Activated CD4-positive, alpha-beta T cell treated with anti-CD3 and anti-CD28 coated beads, Interleukin-2, Interleukin-6, amounts not matched to agents 100 ng/mL and 50 ng/mL, durations not matched to agents 16 hours and 8 hours (primary cell): ENCODE measurements at regions not wholly inside any gene's neighbourhood (a gene's known extent, or its start where the extent isn't known, plus 50 kb on each side); places are given as distances from the start of the nearest gene placed in this dataset.
"Not testable (repeated sequence)": the region's sequence is repeated elsewhere in the genome, so short reads cannot be mapped to it uniquely, and the experiment has no call there.

Experiments used
- DNase-seq: peaks from one replicate; pipeline ENCODE4 v3.0.0-alpha.2; 2020

DNA sequence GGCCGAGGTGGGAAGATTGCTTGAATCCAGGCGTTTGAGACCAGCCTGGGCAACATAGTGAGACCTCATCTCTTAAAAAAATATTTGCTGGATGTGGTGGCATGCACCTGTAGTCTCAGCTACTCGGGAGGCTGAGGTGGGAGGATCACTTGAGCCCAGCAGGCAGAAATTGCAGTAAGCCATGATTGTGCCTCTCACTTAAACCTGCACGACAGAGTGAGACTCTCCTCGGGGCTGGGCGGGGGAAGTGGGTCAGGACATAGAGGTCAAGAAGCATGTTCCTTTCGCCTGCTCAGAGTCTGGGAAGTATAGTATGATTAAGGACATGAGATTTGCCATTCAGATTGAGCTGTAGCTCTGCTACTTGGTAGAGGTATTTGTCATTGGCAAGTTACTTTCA lies 52.3 kb downstream of the SEPTIN7 start:
- not testable (repeated sequence) for DNase-seq

DNA sequence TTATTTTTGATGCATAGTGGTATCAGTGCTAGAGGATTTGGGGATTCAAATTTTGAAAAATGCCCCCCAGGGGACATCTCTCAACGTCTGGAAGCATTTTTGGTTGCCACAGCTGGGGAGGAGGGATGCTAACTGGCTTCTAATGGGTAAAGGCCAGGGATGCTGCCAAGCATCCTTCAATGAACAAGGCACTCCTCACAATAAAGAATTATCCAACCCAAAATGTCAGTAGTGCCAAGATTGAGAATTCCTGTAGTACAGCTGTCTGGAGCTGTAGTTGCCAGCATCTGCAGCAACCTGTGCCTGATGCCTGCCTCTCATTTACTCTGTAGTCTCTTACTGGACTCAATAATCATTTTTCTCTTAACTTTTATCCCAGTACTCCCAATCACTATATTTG lies 53.5 kb downstream of the SEPTIN7 start:
- no peak for DNase-seq

DNA sequence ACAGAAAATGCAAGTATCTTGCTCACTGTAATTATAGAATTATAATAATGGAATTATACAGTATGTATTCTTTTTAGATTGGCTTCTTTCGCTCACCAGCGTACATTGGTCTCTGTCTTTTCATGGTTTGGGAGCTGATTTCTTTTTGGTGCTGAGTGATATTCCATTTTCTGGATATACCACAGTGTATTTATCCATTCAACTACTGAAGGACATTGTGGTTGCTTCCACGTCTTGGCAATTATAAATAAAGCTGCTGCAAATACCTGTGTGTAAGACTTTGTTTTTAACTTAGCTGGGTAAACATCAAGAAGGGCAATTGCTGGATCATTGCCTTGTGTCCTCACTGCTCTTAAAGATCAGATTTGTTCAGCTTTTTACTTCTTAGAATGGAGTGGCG lies 55.3 kb downstream of the SEPTIN7 start:
- no peak for DNase-seq

DNA sequence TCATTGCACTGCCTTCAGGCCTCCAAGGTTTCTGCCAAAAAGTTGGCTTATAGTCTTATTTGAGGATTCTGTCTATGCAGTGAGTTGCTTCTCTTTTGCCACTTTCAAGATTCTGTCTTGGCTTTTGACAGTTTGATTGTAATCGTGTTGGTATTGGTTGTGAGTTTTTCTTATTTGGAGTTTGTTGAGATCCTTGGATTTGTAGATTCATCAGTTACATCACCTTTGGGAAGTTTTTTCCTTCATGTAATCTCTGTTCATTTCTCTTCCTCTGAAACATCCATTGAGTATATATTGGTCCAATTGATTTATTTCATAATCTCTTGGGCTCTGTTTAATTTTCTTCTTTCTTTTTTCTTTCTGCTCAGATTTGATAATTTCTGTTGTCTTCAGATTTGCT lies 59.8 kb downstream of the SEPTIN7 start:
- no peak for DNase-seq

DNA sequence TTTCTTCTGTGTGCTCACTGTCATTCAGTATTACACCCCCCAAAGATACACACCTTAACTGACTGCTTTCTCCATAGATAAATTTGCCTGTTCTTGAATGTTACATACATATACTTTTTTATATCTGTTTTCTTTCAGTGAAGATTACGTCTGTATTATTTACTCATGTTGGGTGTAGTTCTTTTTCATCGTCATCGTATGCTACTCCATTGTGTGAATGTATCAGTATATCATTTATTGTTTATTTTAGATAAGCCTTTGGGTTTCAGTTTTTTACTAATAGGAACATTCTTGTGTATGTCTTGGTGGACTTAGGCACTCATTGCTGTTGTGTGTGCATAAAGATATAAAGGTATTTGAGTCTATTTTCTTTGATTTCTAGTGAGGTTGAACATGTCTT lies 64.4 kb downstream of the SEPTIN7 start:
- DNase-seq: no peak

DNA sequence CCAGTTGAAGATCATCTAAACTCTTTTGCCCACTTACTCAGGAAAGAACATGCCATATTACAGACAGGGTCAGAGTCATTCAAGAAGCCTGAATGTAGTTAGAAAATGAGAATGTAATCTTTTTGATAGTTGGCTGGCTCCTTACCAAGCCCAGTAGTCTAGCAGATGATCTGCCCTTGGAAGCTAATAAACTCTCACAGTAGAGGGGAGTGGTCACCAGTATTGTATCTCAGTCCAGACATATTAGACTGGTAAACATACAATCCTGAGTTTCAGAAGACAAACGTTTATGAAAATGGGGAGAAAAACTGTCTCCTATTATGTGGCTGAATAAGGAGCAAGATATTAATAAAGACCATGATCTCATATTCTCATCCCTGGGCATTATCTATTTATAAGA lies 65.3 kb downstream of the SEPTIN7 start:
- no peak for DNase-seq

DNA sequence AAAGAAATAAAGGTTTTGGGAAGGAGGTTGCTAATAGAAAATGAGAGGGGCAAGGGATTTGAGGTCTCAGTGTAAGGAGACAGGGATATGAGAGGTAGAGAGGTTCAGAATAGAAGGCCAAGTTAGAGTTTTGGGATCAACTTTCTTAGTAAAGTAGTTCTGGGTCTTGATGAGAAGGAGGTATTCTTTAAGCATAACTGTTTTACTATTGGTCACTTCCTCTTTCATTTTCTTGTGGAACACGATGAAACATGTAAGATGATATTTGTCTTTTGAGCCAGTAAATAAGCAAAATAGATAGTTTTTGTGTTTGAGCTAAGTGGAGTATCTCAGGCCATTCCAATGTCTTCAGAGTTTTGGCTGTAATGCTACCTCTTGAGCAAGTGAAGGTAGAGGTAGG lies 68.3 kb downstream of the SEPTIN7 start:
- not testable (repeated sequence) for DNase-seq

DNA sequence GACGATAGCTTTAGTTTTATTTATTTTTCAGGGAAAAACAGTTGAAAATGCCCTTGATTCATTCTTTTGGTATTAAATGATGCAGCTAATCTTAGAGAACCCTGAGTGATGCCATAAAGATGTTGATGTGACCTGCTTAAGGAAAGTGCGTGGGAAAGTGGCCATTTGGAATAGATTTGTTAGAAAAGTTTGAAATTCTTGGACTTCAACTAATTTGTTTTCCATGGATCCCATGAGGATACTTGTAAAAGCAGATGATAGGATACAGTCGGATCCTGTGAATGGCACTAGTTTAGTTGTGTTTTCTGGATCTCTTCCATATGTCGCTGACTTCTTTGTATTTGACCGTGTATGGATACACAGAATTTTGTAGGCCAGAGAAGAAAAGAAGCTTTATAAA lies 69.0 kb downstream of the SEPTIN7 start:
- no peak for DNase-seq

DNA sequence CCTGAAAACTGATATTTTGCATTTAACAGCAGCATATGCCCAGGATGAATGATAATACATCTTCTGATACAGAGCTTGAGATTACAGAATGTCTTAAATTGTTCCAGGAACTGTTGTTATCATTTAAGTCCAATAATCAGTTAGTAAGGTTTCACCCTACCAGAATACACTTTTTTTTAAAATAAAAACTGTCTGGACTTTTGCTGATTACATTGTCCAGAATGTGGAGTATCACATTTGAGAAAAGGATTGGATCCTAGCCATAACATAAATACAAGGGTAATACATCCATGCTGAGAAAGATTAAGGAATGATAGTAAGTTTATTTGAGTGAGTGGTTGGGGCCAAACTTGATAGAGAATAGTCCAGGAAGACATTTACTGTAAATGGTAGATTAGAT lies 71.0 kb downstream of the SEPTIN7 start:
- DNase-seq: no peak

DNA sequence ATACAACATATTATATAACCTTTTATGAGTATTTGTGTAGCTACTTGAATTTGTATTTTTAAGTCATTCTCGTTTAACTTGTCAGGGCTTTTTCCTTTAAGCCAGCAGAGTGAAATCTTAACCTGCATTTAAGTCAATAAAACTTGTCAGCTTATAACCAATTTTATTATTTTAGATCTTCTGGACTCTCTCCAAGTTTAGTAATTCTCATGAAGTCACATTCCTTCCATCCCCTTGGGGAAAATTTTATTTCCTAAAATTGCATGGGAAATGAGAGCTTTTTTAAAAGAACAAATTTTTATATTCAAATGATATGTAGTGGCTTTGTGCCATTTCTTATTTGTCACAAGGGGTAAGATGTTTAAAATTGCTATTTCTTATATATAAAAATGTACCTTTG lies 74.0 kb downstream of the SEPTIN7 start:
- DNase-seq: no peak

DNA sequence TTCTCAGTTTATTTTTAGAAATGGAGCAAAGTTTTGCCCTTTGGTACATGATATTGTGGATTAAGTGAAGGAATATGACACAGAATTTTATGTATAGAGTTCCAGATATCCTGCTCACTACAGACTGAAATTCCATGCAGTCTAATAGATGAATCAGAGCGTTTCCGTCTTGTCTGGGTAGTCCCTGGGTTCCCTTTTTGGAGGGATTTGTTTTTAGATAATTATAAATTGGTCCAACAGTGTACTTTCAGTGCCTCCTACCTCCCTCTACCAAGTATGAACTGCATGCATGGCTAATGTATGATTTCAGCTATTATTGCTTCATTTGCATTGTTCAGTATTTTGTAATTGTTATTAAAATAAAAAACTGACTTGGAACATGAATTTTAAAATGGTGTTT lies 74.4 kb downstream of the SEPTIN7 start:
- no peak for DNase-seq

DNA sequence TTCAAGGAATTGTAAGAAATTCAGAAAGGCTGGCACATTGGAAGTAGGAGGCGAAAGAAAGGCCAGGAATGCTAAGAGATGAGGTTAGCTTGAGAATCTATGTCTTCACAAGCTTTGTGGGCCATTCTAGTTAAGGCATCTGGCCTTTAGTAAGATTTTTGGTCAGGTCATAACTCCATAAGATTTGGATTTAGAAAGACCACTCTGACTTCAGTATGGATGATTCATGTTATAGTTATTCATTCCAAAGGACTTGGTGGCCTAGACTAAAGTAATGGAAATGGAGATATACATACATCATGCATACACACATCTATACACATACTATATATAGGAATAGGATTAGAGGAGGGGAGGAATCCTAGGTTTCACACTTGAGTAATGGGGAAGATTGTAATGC lies 77.5 kb downstream of the SEPTIN7 start:
- no peak for DNase-seq

DNA sequence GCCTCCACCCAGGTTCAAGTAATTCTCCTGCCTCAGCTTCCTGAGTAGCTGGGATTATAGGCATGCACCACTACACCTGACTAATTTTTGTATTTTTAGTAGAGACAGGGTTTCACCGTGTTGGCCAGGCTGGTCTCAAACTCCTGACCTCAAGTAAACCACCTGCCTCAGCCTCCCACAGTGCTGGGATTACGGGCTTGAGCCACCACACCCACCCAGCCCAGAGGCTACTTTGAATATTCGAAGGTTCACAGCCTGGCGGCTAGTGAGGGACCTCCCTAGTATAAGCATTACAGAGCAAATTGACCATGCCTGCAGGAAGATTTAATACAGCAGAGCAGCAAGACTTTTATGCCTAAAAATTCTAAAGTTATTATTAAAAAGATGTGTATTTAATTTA lies 86.6 kb downstream of the SEPTIN7 start:
- DNase-seq: not testable (repeated sequence)

DNA sequence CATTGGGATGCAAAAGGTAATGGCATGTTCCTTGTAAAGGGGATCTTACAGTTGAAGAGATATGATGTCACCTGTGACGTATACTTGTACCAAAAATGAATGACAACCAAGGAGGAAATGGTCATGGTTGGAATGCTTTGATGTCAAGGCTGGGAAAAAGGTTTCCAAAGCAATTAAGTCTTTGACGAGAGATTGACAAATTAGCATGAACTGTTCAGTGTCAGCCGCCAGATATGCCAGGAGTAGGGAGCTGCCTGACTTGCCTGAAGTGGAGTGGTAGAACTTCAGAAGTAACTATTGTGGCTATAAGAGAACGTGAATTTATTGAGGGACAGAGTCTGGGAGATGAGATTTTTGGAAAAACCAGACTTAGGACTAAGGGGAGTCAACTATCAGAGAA lies 88.1 kb downstream of the SEPTIN7 start:
- no peak for DNase-seq

DNA sequence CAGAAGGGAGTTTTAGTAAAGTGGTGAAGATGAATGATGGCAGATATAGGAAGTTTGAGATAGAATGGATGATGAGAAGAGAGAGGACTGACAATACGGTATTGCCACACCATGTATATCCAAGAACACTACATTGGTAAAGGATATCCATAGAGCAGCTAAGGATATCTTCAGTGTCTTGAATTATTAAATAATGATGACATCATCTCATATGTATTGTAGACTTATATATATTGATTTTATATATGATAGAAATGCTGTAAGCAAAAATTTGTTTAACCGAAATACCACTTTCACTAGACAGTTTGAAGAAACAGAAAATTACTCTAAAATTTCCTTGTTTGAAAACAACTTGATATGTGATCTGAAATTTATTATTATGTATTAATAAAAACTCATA lies 89.0 kb downstream of the SEPTIN7 start:
- DNase-seq: no peak

DNA sequence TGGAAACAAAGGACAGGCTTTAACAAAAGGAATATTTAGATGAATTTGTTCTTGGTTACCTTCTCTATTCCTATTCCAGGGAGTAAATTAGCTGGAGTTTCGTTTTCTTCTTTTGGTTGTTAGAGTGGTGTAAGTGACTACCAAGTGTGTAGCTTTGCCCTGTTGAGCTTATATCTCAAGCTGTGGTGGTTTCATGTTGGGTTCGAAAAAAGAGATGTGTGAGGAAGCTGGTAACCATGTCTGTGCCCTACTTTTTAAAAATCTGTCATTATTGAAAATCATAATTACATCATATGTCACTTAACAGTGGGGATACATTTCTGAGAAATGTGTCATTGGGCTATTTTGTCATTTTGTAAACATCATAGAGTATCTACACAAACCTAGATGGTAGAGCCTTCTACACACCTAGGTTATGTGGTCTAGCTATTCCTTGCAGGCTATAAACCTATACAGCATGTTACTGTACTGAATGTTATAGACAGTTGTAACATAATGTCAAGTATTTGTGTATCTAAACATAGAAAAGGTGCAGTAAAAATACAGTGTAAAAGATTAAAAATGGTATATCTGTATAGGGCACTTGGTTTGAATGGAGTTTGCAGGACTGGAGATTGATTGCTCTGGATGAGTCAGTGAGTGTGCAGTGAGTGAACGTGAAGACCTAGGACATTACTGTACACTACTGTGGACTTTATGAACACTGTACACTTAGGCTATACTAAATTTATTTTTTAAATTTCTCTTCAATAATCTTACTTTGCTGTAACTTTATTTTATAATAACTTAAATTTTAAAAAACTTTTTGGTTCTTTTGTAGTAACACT lies 90.4 kb downstream of the SEPTIN7 start:
- no peak for DNase-seq

DNA sequence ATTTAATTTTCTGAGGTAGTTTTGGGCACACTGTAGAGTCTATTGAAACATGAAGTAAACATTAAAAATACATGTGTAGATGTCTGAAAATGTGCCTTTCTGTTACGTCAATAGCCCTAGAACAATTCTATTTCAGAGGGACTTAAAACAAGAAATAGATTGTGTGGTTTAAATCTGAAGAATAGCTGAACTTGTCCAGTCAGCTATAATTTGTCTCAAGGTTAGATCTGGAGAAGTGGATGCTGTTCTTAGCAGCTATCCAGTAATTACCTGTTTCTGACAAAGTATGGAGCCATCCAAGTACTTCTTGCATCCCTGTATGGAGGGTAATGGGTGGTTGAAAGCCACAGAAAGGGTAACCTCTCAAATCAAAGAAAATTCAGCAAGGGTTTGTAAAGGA lies 92.8 kb downstream of the SEPTIN7 start:
- no peak for DNase-seq

DNA sequence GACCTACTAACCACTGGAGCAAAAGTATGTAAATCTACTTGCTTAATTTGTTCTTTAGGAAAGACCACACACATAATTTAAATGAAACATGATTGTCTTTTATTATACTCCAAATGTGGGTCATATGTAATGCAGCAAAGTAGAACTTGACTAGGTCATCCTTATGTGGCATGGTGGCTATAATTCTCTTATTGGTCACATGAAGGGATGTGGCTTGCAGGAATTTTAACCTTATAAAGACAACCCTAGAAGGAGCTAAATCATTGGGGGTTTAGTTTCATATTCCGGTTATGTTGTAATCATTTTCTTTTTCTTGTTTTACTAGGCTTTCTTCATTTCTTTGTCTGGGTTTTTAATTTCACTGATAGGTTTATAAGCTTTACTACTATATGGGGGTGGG lies 93.9 kb downstream of the SEPTIN7 start:
- DNase-seq: no peak

DNA sequence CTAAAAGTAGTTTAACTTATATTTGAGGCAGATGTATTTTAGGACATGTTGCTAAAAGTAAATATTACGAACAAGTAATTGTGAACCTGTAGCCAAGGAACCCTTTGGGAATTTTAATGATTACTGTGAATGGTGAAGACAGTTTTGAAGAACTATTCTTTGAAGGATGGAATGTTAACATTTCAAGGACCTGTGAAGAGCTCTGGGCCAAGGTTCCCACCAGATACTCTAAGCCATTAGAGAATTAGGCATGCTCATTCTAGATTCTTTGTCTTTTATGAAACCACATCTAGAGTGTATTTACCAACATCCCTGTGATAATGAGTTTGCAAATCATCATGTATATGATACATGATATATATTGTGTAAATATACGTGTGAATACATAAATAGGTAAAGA lies 99.8 kb downstream of the SEPTIN7 start:
- DNase-seq: no peak

DNA sequence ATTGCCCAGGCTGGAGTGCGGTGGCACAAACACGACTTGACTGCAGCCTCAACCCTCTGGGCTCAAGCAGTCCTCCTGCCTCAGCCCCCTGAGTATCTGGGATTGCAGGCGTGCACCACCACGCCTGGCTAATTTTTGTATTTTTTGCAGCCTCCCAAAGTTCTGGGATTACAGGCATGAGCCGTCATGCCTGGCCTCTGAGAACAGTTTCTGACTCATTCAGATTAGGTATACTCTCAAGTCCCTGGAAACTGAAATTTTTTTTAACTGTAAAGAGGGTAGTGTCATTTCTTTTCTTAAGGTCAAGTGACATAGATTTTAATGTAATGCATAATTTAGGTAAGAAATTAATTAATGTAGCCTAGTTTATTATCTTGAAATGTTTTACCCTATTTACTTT lies 104.7 kb downstream of the SEPTIN7 start:
- DNase-seq: no peak

DNA sequence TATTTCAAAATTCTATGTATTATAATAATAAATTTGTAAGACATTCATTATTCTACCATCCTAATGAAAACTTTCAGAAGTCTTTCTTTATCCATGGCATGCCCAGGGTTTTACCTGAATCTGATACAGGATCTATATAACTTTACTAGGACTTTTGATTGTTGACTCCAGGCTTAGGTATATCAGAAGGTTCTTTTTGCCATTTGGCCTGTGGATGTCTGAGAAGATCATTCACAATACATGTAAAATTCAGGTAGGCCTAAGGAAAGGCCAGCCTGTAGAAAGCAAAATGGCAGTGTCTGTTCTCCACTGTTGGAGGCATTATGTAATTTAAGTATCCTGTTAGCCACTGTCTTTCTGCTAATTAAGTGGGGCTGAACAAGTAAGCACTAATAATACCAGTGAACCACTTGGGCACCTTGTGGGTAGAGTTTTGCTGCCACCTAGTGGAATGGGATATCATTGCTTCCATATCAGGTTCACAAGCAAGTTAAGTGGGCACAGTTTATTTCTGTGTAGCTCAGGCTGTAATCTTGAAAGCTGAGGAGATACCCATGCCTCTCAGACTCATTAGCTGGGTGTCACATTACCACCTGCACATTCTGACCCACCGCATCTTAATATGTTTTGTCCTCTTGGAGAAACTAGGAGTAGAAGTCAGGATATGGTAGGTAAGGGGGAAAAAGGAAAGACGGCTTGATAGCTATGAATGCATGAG lies 105.5 kb downstream of the SEPTIN7 start:
- DNase-seq: peak; percentile 84

DNA sequence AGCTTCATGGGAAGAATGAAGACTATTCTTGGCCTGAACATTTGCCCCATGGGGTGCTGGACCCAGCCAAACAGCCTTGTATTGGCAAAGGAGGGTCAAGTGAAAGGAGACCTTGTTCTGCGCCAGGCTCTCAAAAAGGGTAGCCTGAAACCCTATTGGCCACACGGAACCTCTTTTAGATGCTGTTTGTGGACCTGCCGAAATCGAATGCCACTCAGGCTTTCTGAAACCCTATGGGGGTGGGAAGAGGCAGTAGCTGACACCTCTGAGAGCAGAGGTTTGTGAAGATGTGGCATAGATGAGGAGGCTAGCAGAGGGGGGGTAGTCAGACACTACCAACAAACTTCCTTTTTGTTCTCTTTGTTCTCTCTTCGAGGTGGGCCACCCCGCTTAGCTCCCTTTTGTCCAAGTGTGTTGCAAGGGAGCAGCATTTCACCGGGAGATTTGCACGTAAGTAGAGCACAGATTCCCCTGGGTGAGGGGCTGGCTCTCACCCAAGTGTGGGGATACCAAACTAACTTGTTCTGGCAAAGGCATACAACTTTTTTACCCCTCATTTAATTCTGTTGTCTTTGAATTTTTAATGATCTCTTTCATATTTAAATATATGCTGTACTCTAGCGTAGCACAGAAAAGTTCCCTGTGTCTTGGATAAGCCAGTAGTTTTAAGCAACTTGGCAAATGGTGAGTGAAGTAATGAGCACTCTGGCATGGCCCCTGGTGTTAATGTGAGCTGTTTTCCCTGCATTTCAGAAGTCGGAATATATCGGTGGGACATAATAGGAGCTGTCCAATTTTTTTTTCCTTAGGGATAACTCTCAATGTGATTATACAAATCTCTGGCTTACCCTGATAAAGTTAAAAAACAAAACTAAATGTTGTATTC lies 107.7 kb downstream of the SEPTIN7 start:
- no peak for DNase-seq

DNA sequence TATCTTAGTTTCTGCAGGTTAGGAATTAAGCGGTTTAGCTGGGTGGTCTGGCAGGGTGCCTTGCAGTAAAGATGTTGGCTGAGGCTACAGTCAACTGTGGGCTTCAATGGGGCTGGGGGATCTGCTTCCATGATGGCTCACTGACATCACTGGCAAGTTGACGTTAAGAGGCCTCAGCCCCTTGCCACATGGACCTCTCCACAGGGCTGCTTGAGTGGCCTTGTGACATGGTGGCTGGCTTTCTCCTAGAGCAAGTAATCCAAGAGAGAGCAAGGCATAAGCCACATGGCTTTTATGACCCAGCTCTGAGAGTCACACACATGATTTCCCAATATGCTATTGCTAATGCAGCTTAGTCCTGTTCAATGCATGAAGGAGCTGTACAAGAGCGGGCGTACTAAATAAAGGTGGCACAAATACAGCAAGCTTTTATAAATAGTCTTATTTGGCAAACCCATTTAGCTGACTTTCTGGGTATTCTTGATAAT lies 109.1 kb downstream of the SEPTIN7 start:
- no peak for DNase-seq
